ENCODE measurements at regions not wholly inside any gene's neighbourhood (a gene's known extent, or its start where the extent isn't known, plus 50 kb on each side); places are given as distances from the start of the nearest gene placed in this dataset.

DNA sequence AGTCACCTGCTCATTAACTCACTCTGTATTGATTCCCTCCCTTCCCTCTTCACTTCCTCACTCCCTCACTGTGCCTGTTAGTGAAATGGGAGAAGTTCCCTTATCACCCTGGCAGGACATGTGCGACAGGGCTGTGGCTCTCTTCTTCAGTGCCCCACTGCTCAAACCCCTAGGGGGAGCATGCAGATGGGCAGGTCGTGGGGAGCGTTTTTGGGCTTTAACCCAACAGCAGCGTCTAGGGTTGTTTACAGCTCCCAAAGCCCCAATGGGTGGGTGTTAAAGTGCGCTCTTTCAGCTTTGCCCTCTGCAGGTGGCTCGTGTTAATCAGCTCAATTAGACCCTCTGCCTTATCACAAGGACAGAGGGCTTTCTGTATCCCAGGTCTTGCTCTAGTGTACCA, 447.8 kb upstream of the PROK2 start:
- Histone ChIP-seq H3K4me3 (ENCODE audit: low read depth in 1 of 2, low read length in 2 of 2) (no peak overlapping the region), H3K36me3 (ENCODE audit: insufficient read depth, low read length) (no peaks in the 10 kb centered on the region), H3K27ac (ENCODE audit: low read depth, low read length) (no peak overlapping the region), H3K9me3 (ENCODE audit: low read length) (no peaks in the 10 kb centered on the region), H3K9ac (ENCODE audit: low read length) (no peak overlapping the region), H3K27me3 (ENCODE audit: control insufficient read depth in 1 of 2, insufficient read depth in 2 of 2, low read length in 2 of 2) (no peaks in the 10 kb centered on the region), H3K4me1 (ENCODE audit: insufficient read depth, low read length) (peaks cover 44% of the 10 kb centered on the region)

DNA sequence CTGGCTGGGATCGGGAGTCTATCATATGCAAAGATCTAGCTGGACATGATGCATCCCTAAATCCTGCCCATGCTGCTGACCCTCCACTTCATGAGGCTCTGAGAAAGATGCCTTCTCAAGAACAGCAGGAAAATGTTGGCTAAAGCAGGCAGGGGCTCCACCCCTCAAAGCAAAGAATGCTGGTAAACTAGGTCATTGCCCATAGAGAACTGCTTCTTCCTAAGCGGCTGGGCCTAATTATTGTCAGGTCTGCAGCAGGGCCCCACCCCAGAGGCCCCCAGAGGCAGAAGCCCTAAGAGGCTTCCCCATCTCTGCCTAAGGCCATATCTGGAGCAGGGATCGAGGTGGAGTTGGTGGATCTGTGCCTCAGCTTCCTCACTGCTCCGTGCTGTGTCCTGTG, 447.4 kb upstream of the PROK2 start:
- Histone ChIP-seq H3K9ac (ENCODE audit: low read length) (no peak overlapping the region), H3K4me1 (ENCODE audit: insufficient read depth, low read length) (peaks cover 44% of the 10 kb centered on the region), H3K27ac (ENCODE audit: low read depth, low read length) (no peak overlapping the region), H3K27me3 (ENCODE audit: control insufficient read depth in 1 of 2, insufficient read depth in 2 of 2, low read length in 2 of 2) (no peaks in the 10 kb centered on the region), H3K4me3 (ENCODE audit: low read depth in 1 of 2, low read length in 2 of 2) (no peak overlapping the region), H3K36me3 (ENCODE audit: insufficient read depth, low read length) (no peaks in the 10 kb centered on the region), H3K9me3 (ENCODE audit: low read length) (no peaks in the 10 kb centered on the region)

DNA sequence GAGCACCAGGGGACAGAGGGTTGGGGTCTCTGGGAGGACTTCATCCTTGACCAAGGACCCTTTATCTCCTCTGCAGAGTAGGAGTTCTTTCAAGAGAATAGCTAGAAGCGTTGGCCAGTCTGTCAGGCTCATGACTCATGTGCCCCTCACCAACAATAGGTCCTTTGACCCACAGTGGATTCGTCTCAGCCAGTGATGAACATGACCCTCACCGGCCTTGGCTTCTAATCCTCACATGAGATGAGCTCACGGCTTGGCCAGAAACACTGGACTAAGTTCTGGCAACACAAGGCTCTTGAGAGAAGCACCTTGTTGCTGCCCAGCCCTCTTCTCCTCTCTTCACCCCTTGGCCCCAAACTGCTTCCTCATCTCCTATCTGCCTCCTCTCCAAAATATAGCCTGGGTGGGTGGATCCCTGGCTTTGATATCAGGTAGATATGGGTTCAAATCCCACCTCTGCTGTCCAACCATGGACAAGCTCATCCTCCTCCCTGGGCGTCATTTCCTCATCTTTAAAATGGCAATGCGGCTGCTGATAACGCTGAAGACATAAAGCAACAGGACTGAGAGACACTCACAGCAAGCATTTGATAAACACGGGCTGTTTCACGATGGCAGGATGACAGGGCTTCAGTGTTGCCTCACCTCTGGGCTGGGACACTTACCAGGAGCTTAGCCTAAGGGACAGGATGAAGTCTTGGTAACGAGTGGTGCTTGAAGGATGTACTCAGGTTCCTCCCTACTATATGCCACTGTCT, 446.7 kb upstream of the PROK2 start:
- Histone ChIP-seq H3K27ac (ENCODE audit: low read depth, low read length) (no peak overlapping the region), H3K4me1 (ENCODE audit: insufficient read depth, low read length) (peaks cover 44% of the 10 kb centered on the region), H3K36me3 (ENCODE audit: insufficient read depth, low read length) (no peaks in the 10 kb centered on the region), H3K9ac (ENCODE audit: low read length) (no peak overlapping the region), H3K9me3 (ENCODE audit: low read length) (no peaks in the 10 kb centered on the region), H3K27me3 (ENCODE audit: control insufficient read depth in 1 of 2, insufficient read depth in 2 of 2, low read length in 2 of 2) (no peaks in the 10 kb centered on the region), H3K4me3 (ENCODE audit: low read depth in 1 of 2, low read length in 2 of 2) (no peak overlapping the region)

DNA sequence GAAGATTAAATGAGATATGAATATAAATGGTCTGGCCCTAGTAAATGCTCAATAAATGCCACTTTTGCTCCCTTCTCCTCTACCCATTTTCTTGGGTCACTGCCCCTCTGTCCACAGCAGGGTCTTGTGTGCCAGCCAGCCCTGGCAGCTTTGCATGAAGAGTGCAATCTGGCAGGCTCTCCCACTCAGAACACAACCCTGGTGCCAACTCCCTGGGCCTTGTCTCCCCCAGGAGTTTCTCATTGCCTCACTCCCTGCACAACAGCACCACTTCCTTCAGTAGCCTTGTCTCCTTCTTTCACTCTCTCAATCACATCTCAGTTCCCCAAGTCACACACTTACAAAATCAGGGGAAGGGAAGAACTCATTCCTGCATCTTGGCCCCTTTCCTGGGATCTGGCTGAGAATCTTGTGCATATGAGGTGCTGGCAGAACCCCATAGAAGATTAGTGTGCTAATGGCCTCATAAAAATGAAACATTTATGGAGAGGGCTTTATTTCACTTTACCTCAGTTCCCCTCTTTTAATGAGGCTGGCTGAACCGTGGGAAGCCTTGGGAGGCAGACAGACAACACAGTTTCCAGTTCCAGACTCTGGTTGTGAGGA, 445.9 kb upstream of the PROK2 start:
- Histone ChIP-seq H3K27me3 (ENCODE audit: control insufficient read depth in 1 of 2, insufficient read depth in 2 of 2, low read length in 2 of 2) (no peaks in the 10 kb centered on the region), H3K27ac (ENCODE audit: low read depth, low read length) (no peak overlapping the region), H3K4me3 (ENCODE audit: low read depth in 1 of 2, low read length in 2 of 2) (no peak overlapping the region), H3K9ac (ENCODE audit: low read length) (no peak overlapping the region), H3K9me3 (ENCODE audit: low read length) (no peaks in the 10 kb centered on the region), H3K36me3 (ENCODE audit: insufficient read depth, low read length) (no peaks in the 10 kb centered on the region), H3K4me1 (ENCODE audit: insufficient read depth, low read length) (peaks cover 44% of the 10 kb centered on the region)

DNA sequence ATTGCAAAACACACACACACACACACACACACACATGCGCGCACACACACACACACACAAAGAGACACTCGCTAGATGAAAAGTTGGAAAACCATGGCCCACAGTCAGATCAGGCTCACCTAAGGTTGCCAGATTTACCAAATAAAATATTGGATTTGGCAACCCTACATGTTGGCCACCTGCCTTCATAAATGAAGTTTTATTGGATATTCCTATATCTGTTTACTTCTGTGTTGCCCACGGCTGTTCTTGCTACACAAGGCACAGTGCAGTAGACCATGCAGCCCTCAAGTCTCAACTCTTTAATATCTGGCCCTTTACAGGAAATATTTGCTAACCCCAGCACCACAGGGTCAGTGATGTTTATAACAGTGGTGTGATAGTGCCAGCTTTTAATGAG, 445.0 kb upstream of the PROK2 start:
- no peaks in the 10 kb centered on the region for H3K27me3 ChIP-seq (ENCODE audit: control insufficient read depth in 1 of 2, insufficient read depth in 2 of 2, low read length in 2 of 2)
- peaks cover 44% of the 10 kb centered on the region for H3K4me1 ChIP-seq (ENCODE audit: insufficient read depth, low read length)
- H3K9me3 ChIP-seq (ENCODE audit: low read length) = no peaks in the 10 kb centered on the region
- no peak overlapping the region for H3K27ac ChIP-seq (ENCODE audit: low read depth, low read length)
- H3K4me3 ChIP-seq (ENCODE audit: low read depth in 1 of 2, low read length in 2 of 2) = no peak overlapping the region
- no peaks in the 10 kb centered on the region for H3K36me3 ChIP-seq (ENCODE audit: insufficient read depth, low read length)
- H3K9ac ChIP-seq (ENCODE audit: low read length) = no peak overlapping the region

DNA sequence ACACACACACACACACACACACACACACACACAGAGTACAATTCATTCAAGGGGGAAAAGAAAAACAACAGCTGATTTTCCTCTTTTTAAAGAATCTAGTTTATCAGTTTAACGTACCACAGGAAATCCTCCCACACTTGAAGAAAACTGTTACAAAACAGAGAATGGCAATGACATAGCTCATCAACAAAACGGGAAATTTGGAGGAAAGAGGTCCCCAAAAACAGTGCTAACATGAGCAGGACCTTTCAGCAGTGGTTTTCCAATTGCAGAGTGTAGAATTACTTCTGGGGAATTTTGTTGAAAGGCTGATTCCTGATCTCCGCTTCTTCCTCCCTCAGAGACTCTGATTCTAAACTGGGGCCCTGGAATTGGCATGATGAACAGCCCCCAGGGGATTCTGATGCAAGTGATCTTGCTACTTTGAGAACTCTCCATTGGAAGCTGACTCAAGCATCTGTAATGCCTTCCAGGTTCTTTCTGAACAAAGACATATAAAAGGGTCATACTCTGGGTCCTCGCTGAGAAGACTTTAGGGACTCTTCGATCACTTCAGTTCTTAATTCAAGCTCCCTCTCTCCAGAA, 442.6 kb upstream of the PROK2 start:
- H3K27me3 ChIP-seq (ENCODE audit: control insufficient read depth in 1 of 2, insufficient read depth in 2 of 2, low read length in 2 of 2) = no peaks in the 10 kb centered on the region
- no peak overlapping the region for H3K27ac ChIP-seq (ENCODE audit: low read depth, low read length)
- no peak overlapping the region for H3K9ac ChIP-seq (ENCODE audit: low read length)
- H3K36me3 ChIP-seq (ENCODE audit: insufficient read depth, low read length) = no peaks in the 10 kb centered on the region
- peaks cover 30% of the 10 kb centered on the region for H3K4me1 ChIP-seq (ENCODE audit: insufficient read depth, low read length)
- no peak overlapping the region for H3K4me3 ChIP-seq (ENCODE audit: low read depth in 1 of 2, low read length in 2 of 2)
- no peaks in the 10 kb centered on the region for H3K9me3 ChIP-seq (ENCODE audit: low read length)

DNA sequence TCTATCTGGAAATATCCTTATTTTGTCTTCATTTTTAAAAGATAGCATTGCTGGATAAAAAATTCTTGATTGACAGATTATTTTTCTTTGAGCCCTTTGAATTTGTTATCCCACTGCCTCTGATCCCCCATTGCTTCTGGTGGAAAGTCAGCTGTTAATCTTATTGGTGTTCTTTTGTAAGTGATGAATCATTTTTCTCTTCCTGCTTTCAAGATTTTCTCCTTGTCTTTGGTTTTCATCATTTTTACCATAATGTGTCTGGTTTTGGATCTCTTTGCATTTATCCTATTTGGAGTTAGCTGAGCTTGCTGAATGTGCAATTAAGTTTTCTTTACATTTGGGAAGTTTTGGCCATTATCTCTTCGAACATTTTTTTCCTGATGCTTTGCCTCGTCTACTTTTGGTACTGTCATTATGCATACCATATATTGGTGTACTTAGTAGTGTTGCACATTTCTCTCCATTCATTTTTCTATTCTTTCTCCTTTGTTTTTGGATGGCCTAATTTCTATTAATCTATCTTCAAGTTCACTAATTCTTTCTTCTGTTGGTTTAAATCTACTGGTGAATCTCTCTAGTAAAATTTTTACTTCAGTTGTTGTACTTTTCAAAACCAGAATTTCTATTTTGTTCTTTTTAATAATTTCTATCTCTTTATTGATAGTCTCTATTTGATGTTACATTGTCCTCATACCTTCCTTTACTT, 440.0 kb upstream of the PROK2 start:
- Histone ChIP-seq H3K4me3 (ENCODE audit: low read depth in 1 of 2, low read length in 2 of 2) (no peak overlapping the region), H3K9ac (ENCODE audit: low read length) (no peak overlapping the region), H3K27ac (ENCODE audit: low read depth, low read length) (no peak overlapping the region), H3K36me3 (ENCODE audit: insufficient read depth, low read length) (no peaks in the 10 kb centered on the region), H3K4me1 (ENCODE audit: insufficient read depth, low read length) (peaks cover 8% of the 10 kb centered on the region), H3K27me3 (ENCODE audit: control insufficient read depth in 1 of 2, insufficient read depth in 2 of 2, low read length in 2 of 2) (no peaks in the 10 kb centered on the region), H3K9me3 (ENCODE audit: low read length) (no peaks in the 10 kb centered on the region)

GRCh38 chr3:72223628-72224027, 438.7 kb upstream of the PROK2 start:
- Histone ChIP-seq H3K36me3 (ENCODE audit: insufficient read depth, low read length) (no peaks in the 10 kb centered on the region), H3K9ac (ENCODE audit: low read length) (no peak overlapping the region), H3K9me3 (ENCODE audit: low read length) (no peaks in the 10 kb centered on the region), H3K4me3 (ENCODE audit: low read depth in 1 of 2, low read length in 2 of 2) (no peak overlapping the region), H3K4me1 (ENCODE audit: insufficient read depth, low read length) (peaks cover 4% of the 10 kb centered on the region), H3K27ac (ENCODE audit: low read depth, low read length) (no peak overlapping the region), H3K27me3 (ENCODE audit: control insufficient read depth in 1 of 2, insufficient read depth in 2 of 2, low read length in 2 of 2) (no peaks in the 10 kb centered on the region)

DNA sequence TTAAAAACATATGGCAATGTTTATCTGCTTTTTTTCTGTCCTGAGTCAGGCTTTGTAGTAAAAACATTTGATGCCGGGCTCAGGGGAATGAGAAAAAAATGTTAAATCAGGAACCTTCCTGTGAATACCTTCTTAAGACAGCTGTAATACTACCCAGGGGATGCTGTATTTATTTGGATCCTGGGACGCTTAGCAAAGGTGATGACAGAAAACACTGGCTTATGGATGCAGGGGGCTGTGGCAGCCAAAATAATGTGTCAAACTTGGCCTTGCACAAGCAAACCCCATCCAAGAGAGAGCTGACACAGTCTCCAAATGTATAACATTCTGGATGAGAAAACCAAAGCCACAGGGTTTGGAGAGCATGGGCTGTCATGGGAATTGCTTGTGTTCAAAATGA, 438.2 kb upstream of the PROK2 start:
- no peaks in the 10 kb centered on the region for H3K36me3 ChIP-seq (ENCODE audit: insufficient read depth, low read length)
- H3K4me3 ChIP-seq (ENCODE audit: low read depth in 1 of 2, low read length in 2 of 2) = no peak overlapping the region
- H3K27ac ChIP-seq (ENCODE audit: low read depth, low read length) = no peak overlapping the region
- no peaks in the 10 kb centered on the region for H3K9me3 ChIP-seq (ENCODE audit: low read length)
- peaks cover 4% of the 10 kb centered on the region for H3K4me1 ChIP-seq (ENCODE audit: insufficient read depth, low read length)
- H3K27me3 ChIP-seq (ENCODE audit: control insufficient read depth in 1 of 2, insufficient read depth in 2 of 2, low read length in 2 of 2) = no peaks in the 10 kb centered on the region
- H3K9ac ChIP-seq (ENCODE audit: low read length) = no peak overlapping the region

DNA sequence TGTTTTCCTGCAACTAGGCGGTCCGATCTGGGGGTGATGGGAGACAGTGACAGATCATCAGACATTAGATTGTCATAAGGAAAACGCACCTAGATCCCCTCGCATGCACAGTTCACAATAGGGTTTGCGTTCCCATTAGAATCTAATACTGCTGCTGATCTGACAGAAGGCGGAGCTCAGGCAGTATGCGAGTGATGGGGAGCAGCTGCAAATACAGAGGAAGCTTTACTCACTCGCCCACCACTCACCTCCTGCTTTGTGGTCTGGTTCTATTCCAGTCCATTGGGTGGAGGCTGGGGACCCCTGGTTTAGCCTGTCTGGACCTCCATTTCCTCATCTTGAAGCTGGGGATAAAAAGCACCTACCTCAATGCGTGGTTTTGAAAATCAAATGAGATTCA, 437.5 kb upstream of the PROK2 start:
- H3K36me3 ChIP-seq (ENCODE audit: insufficient read depth, low read length) = no peaks in the 10 kb centered on the region
- peaks cover 4% of the 10 kb centered on the region for H3K4me1 ChIP-seq (ENCODE audit: insufficient read depth, low read length)
- H3K9me3 ChIP-seq (ENCODE audit: low read length) = no peaks in the 10 kb centered on the region
- H3K27ac ChIP-seq (ENCODE audit: low read depth, low read length) = no peak overlapping the region
- H3K4me3 ChIP-seq (ENCODE audit: low read depth in 1 of 2, low read length in 2 of 2) = no peak overlapping the region
- no peak overlapping the region for H3K9ac ChIP-seq (ENCODE audit: low read length)
- H3K27me3 ChIP-seq (ENCODE audit: control insufficient read depth in 1 of 2, insufficient read depth in 2 of 2, low read length in 2 of 2) = no peaks in the 10 kb centered on the region

- peaks cover 4% of the 10 kb centered on the region for H3K4me1 ChIP-seq (ENCODE audit: insufficient read depth, low read length)
- no peaks in the 10 kb centered on the region for H3K36me3 ChIP-seq (ENCODE audit: insufficient read depth, low read length)
- no peaks in the 10 kb centered on the region for H3K27me3 ChIP-seq (ENCODE audit: control insufficient read depth in 1 of 2, insufficient read depth in 2 of 2, low read length in 2 of 2)
- no peak overlapping the region for H3K9ac ChIP-seq (ENCODE audit: low read length)
- no peaks in the 10 kb centered on the region for H3K9me3 ChIP-seq (ENCODE audit: low read length)
- H3K4me3 ChIP-seq (ENCODE audit: low read depth in 1 of 2, low read length in 2 of 2) = no peak overlapping the region
- H3K27ac ChIP-seq (ENCODE audit: low read depth, low read length) = no peak overlapping the region
Observed at GRCh38 chr3:72220946-72221345, 436.0 kb upstream of the PROK2 start.

Data from muscle layer of colon (tissue), 2 donors.